ENCODE measurements at regions not wholly inside any gene's neighbourhood (a gene's known extent, or its start where the extent isn't known, plus 50 kb on each side); places are given as distances from the start of the nearest gene placed in this dataset.

DNA sequence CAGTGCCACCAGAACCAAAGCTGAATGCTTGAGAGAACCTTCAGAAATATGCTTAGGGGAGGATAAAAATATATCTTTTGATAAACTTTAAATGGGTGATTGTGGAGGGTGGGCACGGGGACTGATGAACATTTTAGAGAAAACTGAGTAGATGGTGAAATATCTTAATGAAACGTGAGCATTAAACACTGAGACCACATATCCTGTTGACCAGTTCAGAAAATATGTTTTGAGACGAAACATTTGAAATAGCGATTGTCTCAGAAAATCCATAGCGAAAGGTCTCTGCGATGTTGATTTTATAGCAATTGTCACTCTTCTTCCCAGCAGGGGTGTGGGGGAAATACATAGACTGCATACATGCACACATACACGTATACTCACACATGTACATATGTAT is 231.0 kb downstream of the ESM1 start:
- Histone ChIP-seq H3K9ac (ENCODE audit: low read length) (no peak overlapping the region), H3K4me1 (ENCODE audit: control insufficient read depth, insufficient read depth, low read length) (no peaks in the 10 kb centered on the region), H3K27me3 (ENCODE audit: control insufficient read depth, insufficient read depth, low read length) (no peaks in the 10 kb centered on the region), H3K9me3 (ENCODE audit: control insufficient read depth, low read length) (no peaks in the 10 kb centered on the region), H3K36me3 (ENCODE audit: control insufficient read depth, insufficient read depth, low read length) (no peaks in the 10 kb centered on the region), H3K4me3 (ENCODE audit: low read length) (no peak overlapping the region)

DNA sequence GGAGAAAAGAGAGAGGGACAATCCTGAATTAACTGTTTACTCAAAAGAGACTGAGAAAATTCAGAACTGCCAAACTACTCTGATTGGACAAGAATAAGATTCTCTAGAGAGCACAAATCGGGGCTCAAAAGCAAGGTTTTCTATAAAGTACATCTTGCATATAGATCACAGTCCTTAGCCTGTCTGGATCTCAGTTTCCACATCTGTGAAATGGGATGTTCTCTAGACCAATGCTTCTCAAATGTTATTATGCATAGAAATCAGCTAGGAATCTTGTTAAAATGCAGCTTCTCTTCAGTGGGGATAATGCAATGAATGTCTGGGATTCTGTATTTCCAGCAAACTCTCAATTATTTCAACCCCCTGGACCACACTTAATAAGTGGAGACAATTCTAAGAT is 231.6 kb downstream of the ESM1 start:
- H3K9ac ChIP-seq (ENCODE audit: low read length): no peak overlapping the region
- no peak overlapping the region for H3K4me3 ChIP-seq (ENCODE audit: low read length)
- H3K36me3 ChIP-seq (ENCODE audit: control insufficient read depth, insufficient read depth, low read length): no peaks in the 10 kb centered on the region
- no peaks in the 10 kb centered on the region for H3K27me3 ChIP-seq (ENCODE audit: control insufficient read depth, insufficient read depth, low read length)
- no peaks in the 10 kb centered on the region for H3K9me3 ChIP-seq (ENCODE audit: control insufficient read depth, low read length)
- no peaks in the 10 kb centered on the region for H3K4me1 ChIP-seq (ENCODE audit: control insufficient read depth, insufficient read depth, low read length)

DNA sequence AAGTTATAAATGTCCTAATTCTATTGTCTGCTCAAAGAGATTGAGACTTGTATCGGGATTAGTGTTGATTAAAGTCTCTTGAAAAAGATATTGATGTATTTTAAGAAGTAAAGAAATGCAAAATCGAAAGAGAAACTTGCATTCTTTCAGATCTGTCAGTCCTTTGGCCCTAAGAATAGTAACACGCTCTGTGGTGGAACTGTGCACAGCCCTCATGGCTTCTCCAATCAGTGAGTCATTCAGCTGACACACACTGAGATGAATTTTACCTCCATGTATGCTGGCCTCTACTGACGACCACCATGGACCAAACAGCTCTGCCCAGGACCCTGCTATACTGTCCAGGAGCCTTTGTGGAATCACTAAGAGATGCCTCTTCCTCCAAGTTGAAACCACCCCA is 232.4 kb downstream of the ESM1 start:
- Histone ChIP-seq H3K4me1 (ENCODE audit: control insufficient read depth, insufficient read depth, low read length) (no peaks in the 10 kb centered on the region), H3K9me3 (ENCODE audit: control insufficient read depth, low read length) (no peaks in the 10 kb centered on the region), H3K27me3 (ENCODE audit: control insufficient read depth, insufficient read depth, low read length) (no peaks in the 10 kb centered on the region), H3K9ac (ENCODE audit: low read length) (no peak overlapping the region), H3K4me3 (ENCODE audit: low read length) (no peak overlapping the region), H3K36me3 (ENCODE audit: control insufficient read depth, insufficient read depth, low read length) (no peaks in the 10 kb centered on the region)

DNA sequence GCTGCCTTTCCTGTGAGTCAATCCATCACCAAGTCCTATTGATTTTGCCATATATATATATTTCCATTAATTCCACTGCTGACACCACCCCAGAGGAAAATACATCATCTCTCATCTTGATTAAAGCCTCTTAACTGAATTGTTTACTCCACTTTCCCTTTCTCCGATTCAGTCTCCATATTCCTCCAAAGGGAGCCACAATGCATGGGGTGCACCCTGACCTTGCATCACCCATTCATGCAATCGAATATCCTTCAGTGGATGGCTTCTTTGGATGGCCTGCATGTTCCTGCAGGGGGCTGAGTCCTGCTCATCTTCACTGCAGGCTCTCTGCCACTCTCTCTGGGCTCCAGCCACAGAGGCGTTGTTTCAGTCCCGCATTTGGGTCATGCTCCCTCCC is 231.0 kb downstream of the SNX18 start:
- Histone ChIP-seq H3K9ac (ENCODE audit: low read length) (no peak overlapping the region), H3K9me3 (ENCODE audit: control insufficient read depth, low read length) (no peaks in the 10 kb centered on the region), H3K4me1 (ENCODE audit: control insufficient read depth, insufficient read depth, low read length) (peaks cover 12% of the 10 kb centered on the region), H3K36me3 (ENCODE audit: control insufficient read depth, insufficient read depth, low read length) (no peaks in the 10 kb centered on the region), H3K4me3 (ENCODE audit: low read length) (no peak overlapping the region), H3K27me3 (ENCODE audit: control insufficient read depth, insufficient read depth, low read length) (no peaks in the 10 kb centered on the region)

DNA sequence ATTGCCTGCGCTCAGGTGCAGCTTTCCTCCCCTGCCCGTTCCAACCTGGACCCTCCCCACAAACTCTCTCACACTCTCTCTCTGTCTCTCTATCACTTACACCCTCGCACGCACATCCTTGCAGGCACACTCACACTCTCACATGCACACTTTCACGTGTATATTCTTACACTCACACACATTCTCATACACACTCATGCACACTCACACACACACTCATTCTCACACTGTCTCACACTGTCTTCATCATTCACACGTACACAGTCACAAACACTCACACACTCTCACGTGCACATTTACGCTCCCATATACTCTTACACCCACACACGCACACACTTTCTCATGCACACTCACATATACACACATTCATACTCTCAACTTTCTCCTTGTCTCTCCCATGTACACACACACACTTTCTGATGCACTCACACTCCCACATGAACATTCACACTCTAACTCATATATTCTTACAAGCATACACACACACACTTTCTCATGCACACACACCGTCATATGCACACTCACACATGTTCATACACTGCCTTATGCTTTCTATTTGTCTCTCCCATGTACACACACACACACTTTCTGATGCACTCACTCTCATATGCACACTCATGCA is 229.3 kb downstream of the SNX18 start:
- H3K9ac ChIP-seq (ENCODE audit: low read length): no peak overlapping the region
- H3K36me3 ChIP-seq (ENCODE audit: control insufficient read depth, insufficient read depth, low read length): no peaks in the 10 kb centered on the region
- no peaks in the 10 kb centered on the region for H3K27me3 ChIP-seq (ENCODE audit: control insufficient read depth, insufficient read depth, low read length)
- peaks cover 26% of the 10 kb centered on the region for H3K4me1 ChIP-seq (ENCODE audit: control insufficient read depth, insufficient read depth, low read length)
- H3K9me3 ChIP-seq (ENCODE audit: control insufficient read depth, low read length): no peaks in the 10 kb centered on the region
- H3K4me3 ChIP-seq (ENCODE audit: low read length): no peak overlapping the region

DNA sequence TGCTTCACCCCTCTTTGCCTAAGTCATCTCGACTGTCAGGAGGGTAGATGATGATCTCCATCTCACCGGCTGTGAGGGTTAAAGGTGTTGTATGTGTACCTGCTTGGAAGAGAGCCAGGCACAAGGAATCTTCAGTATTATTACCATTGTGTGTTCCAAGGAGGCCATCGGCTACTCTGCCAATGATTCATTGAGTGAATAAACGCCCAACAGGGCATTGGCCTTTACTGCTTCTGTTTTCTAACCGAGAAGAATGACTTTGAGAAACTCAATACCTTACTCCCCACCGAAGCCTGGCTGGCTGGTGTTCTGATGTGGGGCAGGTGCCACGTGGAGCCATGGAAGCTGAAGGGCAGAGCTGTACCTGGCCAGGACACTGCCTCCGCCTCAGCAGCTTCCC is 228.8 kb downstream of the SNX18 start:
- H3K36me3 ChIP-seq (ENCODE audit: control insufficient read depth, insufficient read depth, low read length): no peaks in the 10 kb centered on the region
- no peak overlapping the region for H3K9ac ChIP-seq (ENCODE audit: low read length)
- peaks cover 26% of the 10 kb centered on the region for H3K4me1 ChIP-seq (ENCODE audit: control insufficient read depth, insufficient read depth, low read length)
- no peak overlapping the region for H3K4me3 ChIP-seq (ENCODE audit: low read length)
- H3K9me3 ChIP-seq (ENCODE audit: control insufficient read depth, low read length): no peaks in the 10 kb centered on the region
- H3K27me3 ChIP-seq (ENCODE audit: control insufficient read depth, insufficient read depth, low read length): no peaks in the 10 kb centered on the region

DNA sequence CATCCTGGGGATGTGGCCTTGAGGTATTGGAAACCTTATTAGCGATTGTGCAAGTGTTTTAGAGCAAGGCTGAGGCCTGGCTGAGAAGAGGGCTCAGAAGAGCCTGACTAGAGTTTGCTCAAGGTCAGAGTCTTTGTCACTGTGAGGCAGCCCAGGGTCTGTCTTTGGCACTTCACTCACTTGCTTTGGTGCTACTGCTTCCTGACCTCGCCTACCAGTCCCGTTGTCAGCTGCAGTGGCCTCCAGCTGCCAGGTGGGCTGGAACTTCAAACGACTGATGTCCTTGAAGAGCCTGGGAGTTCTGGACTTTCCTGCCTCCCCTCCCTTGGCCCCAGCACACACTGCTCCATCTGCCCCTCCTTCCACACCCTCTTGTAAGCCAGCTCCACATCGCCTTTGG is 228.0 kb downstream of the SNX18 start:
- Histone ChIP-seq H3K9me3 (ENCODE audit: control insufficient read depth, low read length) (no peaks in the 10 kb centered on the region), H3K36me3 (ENCODE audit: control insufficient read depth, insufficient read depth, low read length) (no peaks in the 10 kb centered on the region)

DNA sequence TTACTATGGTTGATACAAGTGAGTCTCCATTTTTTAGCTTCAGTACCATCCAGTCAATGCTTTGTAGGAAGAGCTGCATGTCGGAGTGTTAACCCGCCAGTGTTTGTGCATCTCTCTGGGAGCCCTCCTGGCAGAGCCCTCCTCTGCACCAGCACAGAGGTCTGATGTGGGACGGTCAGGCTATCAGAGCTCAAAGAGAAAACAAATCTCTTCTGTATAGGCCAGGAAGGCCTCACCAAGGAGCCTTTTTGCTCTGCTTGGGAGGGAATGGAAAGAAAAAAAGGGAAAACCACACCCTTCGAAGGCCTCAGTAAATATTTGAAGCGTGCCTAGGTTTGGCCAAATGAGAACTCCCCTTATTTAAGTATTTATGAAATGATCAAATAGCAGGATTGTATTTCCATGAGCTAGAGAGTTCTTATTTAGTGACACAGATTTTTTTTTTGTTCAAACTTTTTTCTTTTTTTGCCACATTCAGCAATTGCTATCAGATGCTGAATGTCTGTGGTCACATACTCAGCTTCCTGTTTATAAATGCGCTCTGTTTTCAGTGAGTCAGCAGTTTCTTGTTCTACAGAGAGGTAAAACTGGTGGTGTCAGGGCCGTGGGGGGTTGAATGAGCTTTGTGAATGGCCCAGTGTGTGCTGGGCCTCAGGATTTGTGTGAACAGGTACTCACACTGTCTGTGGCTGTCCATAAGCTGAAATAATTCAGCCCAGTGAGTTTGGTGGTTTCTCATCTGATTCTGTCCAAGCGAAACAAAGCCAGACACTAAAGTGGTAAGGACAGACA is 226.6 kb downstream of the SNX18 start:
- no peak overlapping the region for H3K4me3 ChIP-seq (ENCODE audit: low read length)
- no peaks in the 10 kb centered on the region for H3K9me3 ChIP-seq (ENCODE audit: control insufficient read depth, low read length)
- H3K4me1 ChIP-seq (ENCODE audit: control insufficient read depth, insufficient read depth, low read length): peaks cover 26% of the 10 kb centered on the region
- peak overlapping the region; percentile 35 for H3K9ac ChIP-seq (ENCODE audit: low read length)
- H3K27me3 ChIP-seq (ENCODE audit: control insufficient read depth, insufficient read depth, low read length): no peaks in the 10 kb centered on the region
- H3K36me3 ChIP-seq (ENCODE audit: control insufficient read depth, insufficient read depth, low read length): no peaks in the 10 kb centered on the region

More for the DNA sequence above, 228.0 kb downstream of the SNX18 start:
- H3K4me3 ChIP-seq (ENCODE audit: low read length): no peak overlapping the region
- no peak overlapping the region for H3K9ac ChIP-seq (ENCODE audit: low read length)
- peaks cover 26% of the 10 kb centered on the region for H3K4me1 ChIP-seq (ENCODE audit: control insufficient read depth, insufficient read depth, low read length)
- no peaks in the 10 kb centered on the region for H3K27me3 ChIP-seq (ENCODE audit: control insufficient read depth, insufficient read depth, low read length)

DNA sequence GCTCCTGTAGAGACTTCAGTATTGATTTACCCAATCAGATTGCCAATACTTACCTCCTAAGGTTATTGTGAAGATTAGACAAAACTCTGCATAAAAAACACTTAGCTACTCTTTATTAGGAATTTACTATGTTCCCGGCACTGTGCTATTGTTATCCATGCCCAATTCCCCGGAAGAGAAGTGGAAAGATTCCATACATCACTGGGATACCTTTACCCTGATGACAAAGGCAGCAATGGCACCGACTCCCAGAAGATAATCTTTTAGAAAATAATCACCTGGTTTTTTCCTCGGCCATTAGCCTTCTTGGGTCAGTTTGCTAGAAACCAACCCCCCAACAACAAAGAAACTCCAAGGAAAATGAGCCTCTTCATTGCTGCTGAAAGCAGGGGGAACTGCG is 226.0 kb downstream of the SNX18 start:
- peaks cover 26% of the 10 kb centered on the region for H3K4me1 ChIP-seq (ENCODE audit: control insufficient read depth, insufficient read depth, low read length)
- no peaks in the 10 kb centered on the region for H3K9me3 ChIP-seq (ENCODE audit: control insufficient read depth, low read length)
- H3K9ac ChIP-seq (ENCODE audit: low read length): peak overlapping the region; percentile 35
- H3K27me3 ChIP-seq (ENCODE audit: control insufficient read depth, insufficient read depth, low read length): no peaks in the 10 kb centered on the region
- no peaks in the 10 kb centered on the region for H3K36me3 ChIP-seq (ENCODE audit: control insufficient read depth, insufficient read depth, low read length)
- H3K4me3 ChIP-seq (ENCODE audit: low read length): no peak overlapping the region

DNA sequence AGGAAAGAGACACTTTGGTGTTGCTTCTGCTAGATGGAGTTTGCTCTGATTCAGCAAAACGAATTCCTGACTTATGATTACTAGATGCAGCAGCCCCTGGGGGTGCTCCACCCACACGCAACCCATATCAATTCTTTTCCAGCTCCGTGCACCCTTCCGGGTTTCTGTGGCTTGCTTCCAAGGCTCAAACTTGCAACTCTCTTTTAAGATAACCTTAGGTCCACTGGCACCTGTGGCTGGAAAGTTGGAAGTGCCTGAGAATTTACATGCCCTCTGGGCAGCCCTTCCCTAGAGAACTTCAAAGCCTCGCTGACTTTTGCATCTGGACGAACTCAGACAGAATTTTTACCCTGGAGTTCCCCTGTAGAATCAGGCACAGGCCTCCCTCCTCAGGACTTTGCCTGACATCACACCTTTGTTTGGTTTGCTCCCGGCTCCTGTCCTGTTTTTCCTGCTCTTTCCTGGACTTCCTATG is 224.9 kb downstream of the SNX18 start:
- H3K4me1 ChIP-seq (ENCODE audit: control insufficient read depth, insufficient read depth, low read length): peaks cover 32% of the 10 kb centered on the region
- no peaks in the 10 kb centered on the region for H3K9me3 ChIP-seq (ENCODE audit: control insufficient read depth, low read length)
- H3K36me3 ChIP-seq (ENCODE audit: control insufficient read depth, insufficient read depth, low read length): no peaks in the 10 kb centered on the region
- no peak overlapping the region for H3K9ac ChIP-seq (ENCODE audit: low read length)
- no peak overlapping the region for H3K4me3 ChIP-seq (ENCODE audit: low read length)
- no peaks in the 10 kb centered on the region for H3K27me3 ChIP-seq (ENCODE audit: control insufficient read depth, insufficient read depth, low read length)

DNA sequence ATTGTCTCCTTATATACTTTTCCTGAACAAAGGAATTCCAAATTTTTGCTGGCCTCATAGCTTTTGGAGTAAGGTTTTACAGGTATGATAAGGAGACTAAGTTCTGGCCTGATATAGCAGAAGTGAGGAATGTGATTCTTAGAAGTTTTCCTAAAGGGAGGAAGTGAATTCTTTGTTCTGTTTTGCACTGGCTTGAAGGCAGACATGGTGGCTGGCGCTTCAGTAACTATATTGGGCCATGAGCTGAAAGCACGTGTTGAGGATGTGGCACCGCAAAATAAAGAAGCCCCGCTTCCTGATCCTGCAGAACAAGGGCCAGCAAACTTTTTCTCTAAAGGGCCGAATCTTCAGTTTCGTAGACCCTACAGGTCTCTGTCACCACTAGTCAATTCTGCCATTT is 224.2 kb downstream of the SNX18 start:
- Histone ChIP-seq H3K9ac (ENCODE audit: low read length) (no peak overlapping the region), H3K4me3 (ENCODE audit: low read length) (no peak overlapping the region), H3K27me3 (ENCODE audit: control insufficient read depth, insufficient read depth, low read length) (no peaks in the 10 kb centered on the region), H3K9me3 (ENCODE audit: control insufficient read depth, low read length) (no peaks in the 10 kb centered on the region), H3K4me1 (ENCODE audit: control insufficient read depth, insufficient read depth, low read length) (peaks cover 32% of the 10 kb centered on the region), H3K36me3 (ENCODE audit: control insufficient read depth, insufficient read depth, low read length) (no peaks in the 10 kb centered on the region)

DNA sequence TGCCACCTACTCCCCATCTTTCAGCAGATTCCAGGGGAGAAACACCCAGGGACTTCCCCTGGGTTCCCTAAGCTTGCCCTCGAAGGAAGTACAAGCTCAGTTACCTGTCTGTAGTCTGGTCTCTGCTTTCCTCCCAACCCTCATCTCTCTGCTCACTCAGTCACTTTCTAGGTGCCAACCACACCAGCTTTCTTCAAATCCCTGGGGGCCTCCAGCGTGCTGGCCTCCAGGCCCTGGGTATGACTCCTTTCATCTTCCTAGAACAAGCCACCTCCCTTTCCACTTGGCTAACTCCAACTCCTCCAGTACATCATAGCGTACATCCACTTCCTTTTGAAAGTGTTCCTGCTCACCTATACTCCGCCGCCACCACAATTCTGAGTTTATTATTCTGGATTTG is 222.6 kb downstream of the SNX18 start:
- Histone ChIP-seq H3K36me3 (ENCODE audit: control insufficient read depth, insufficient read depth, low read length) (no peaks in the 10 kb centered on the region), H3K9ac (ENCODE audit: low read length) (no peak overlapping the region), H3K4me3 (ENCODE audit: low read length) (no peak overlapping the region), H3K9me3 (ENCODE audit: control insufficient read depth, low read length) (no peaks in the 10 kb centered on the region), H3K27me3 (ENCODE audit: control insufficient read depth, insufficient read depth, low read length) (no peaks in the 10 kb centered on the region), H3K4me1 (ENCODE audit: control insufficient read depth, insufficient read depth, low read length) (peaks cover 32% of the 10 kb centered on the region)
